Gastroesophageal sphincter (tissue), 4 donors: ENCODE measurements at regions not wholly inside any gene's neighbourhood (a gene's known extent, or its start where the extent isn't known, plus 50 kb on each side); places are given as distances from the start of the nearest gene placed in this dataset.

Experiments used
- ATAC-seq: fragments of 150-250 bp; one replicate; pipeline ENCODE4 v1.9.1; 2016; ENCODE audit warnings: mild to moderate bottlenecking, moderate library complexity
- H3K27ac ChIP-seq, 4 donors: fragments of 200-600 bp; sonication (generic) in 3 of 4; 1 replicate in 3 of 4; 2 replicates in 1 of 4; pipeline ENCODE4 v1.5.1; 2016 to 2019
- H3K27me3 ChIP-seq: fragments of 200-600 bp; sonication (generic); one replicate; pipeline ENCODE4 v1.5.1; 2019
- H3K36me3 ChIP-seq, 2 donors: fragments of 200-600 bp; sonication (generic); one replicate each; pipeline ENCODE4 v1.5.1; 2019; ENCODE audit warnings: control low read depth in 1 of 2
- H3K4me1 ChIP-seq, 3 donors: fragments of 200-600 bp; sonication (generic); 1 replicate in 2 of 3; 2 replicates in 1 of 3; pipeline ENCODE4 v1.5.1; 2016 to 2019; ENCODE audit warnings: control low read depth in 2 of 3
- H3K4me3 ChIP-seq, 2 donors: fragments of 200-600 bp; sonication (generic); one replicate each; pipeline ENCODE4 v1.5.1; 2019; ENCODE audit warnings: mild to moderate bottlenecking in 1 of 2, moderate library complexity in 1 of 2
- H3K9me3 ChIP-seq, 3 donors: fragments of 200-600 bp; sonication (generic); one replicate each; pipeline ENCODE4 v1.5.1; 2017 to 2019; ENCODE audit warnings: control low read depth in 2 of 3
- CTCF ChIP-seq, 4 experiments: fragments of 200-600 bp in 2 of 4; fragments of 450-650 bp in 2 of 4; sonication (generic) in 1 of 4; IDR thresholded peaks; one replicate each; pipeline ENCODE4 v1.5.1; 2017 to 2019; ENCODE audit warnings: antibody characterized with exemption in 4 of 4, mild to moderate bottlenecking in 2 of 4, moderate library complexity in 2 of 4
- EP300 ChIP-seq: sonication (generic); formaldehyde crosslinking; IDR thresholded peaks from one replicate; pipeline ENCODE4 v1.6.1; 2017; ENCODE audit warnings: antibody characterized with exemption, mild to moderate bottlenecking
- POLR2A ChIP-seq, 2 donors: fragments of 450-650 bp; IDR thresholded peaks; one replicate each; pipeline ENCODE4 v1.6.1; 2017; ENCODE audit warnings: antibody characterized with exemption in 2 of 2, mild to moderate bottlenecking in 2 of 2, moderate library complexity in 1 of 2
- POLR2AphosphoS5 ChIP-seq: sonication (generic); formaldehyde crosslinking; IDR thresholded peaks from one replicate; pipeline ENCODE4 v1.6.1; 2017; ENCODE audit warnings: antibody characterized with exemption
- WGBS, 2 donors: methylation state at CpG; one replicate each; pipeline ENCODE4 v1.1.5; 2018; ENCODE audit warnings: low coverage in 1 of 2; 5-methylcytosine and 5-hydroxymethylcytosine counted together

- Histone ChIP-seq H3K4me1 (no peaks in the 10 kb centered on the region), H3K9me3 (no peaks in the 10 kb centered on the region), H3K36me3 (no peaks in the 10 kb centered on the region), H3K4me3 (no peak overlapping the region), H3K27ac (no peak overlapping the region), H3K27me3 (no peaks in the 10 kb centered on the region)
- 53 to 69% methylated on average over 3 of the region's 3 CpGs for WGBS, 2 donors
- ATAC-seq, result no peak
- no peak for TF ChIP-seq EP300
- TF ChIP-seq POLR2A (IDR thresholded peaks at IDR 0.05), result no peak
- no peak for TF ChIP-seq CTCF (IDR thresholded peaks at IDR 0.05)
- TF ChIP-seq POLR2AphosphoS5, result no peak
Measured at GRCh38 chr4:180768610-180769009, 1474.6 kb upstream of the TENM3 start.

- TF ChIP-seq POLR2A (IDR thresholded peaks at IDR 0.05) (no peak), CTCF (IDR thresholded peaks at IDR 0.05) (no peak), EP300 (no peak), POLR2AphosphoS5 (no peak)
- WGBS, 2 donors, result 62 to 68% methylated on average over 3 of the region's 3 CpGs
- ATAC-seq, result no peak
- no peaks in the 10 kb centered on the region for H3K27me3 ChIP-seq
- no peaks in the 10 kb centered on the region for H3K36me3 ChIP-seq
- H3K9me3 ChIP-seq, result peaks cover 0 to 6% (median 0%) of the 10 kb centered on the region in 3 donors
- H3K4me1 ChIP-seq, result no peaks in the 10 kb centered on the region
- H3K27ac ChIP-seq, result no peak overlapping the region
- no peak overlapping the region for H3K4me3 ChIP-seq
Measured at GRCh38 chr4:180769791-180770190, 1473.4 kb upstream of the TENM3 start.

GRCh38 chr4:180770265-180770664 lies 1472.9 kb upstream of the TENM3 start:
- ATAC-seq, result no peak
- Histone ChIP-seq H3K27ac (no peak overlapping the region), H3K36me3 (no peaks in the 10 kb centered on the region), H3K4me3 (no peak overlapping the region), H3K27me3 (no peaks in the 10 kb centered on the region), H3K9me3 (peaks cover 0 to 7% (median 0%) of the 10 kb centered on the region in 3 donors), H3K4me1 (no peaks in the 10 kb centered on the region)
- TF ChIP-seq POLR2A (IDR thresholded peaks at IDR 0.05), result no peak
- TF ChIP-seq EP300, result no peak
- TF ChIP-seq CTCF (IDR thresholded peaks at IDR 0.05), result no peak
- TF ChIP-seq POLR2AphosphoS5, result no peak
- 33 to 63% methylated on average over 1 to 2 of the region's 2 CpGs for WGBS, 2 donors

DNA sequence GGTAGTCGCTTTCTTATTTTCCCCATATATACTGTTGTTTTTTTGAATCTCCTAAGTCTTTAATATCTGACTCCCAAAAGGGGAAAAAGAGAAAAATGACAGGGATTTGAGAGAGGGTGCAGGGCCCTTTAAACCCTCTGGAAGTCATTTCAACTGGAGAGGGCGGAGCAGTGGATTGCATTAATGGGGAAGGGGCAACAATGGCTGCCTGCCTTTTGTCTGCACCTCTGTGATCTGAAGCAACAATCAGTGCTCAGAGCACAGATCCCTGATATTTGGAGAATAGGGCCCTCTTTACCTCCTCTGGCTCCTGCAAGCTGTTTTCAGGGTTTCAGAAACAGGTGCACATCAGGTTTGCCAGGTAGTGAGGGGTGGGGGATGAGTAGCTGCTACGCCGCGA lies 1458.3 kb upstream of the TENM3 start:
- ATAC-seq, result no peak

More for the DNA sequence above, 1458.3 kb upstream of the TENM3 start:
- TF ChIP-seq CTCF (IDR thresholded peaks at IDR 0.05) (no peak), EP300 (no peak), POLR2AphosphoS5 (no peak), POLR2A (IDR thresholded peaks at IDR 0.05) (no peak)
- H3K27ac ChIP-seq, result no peak overlapping the region
- 91% methylated on average over 5 of the region's 5 CpGs; no CpG with 5 or more reads in 1 of the 2 donors for WGBS, 2 donors
- no peak overlapping the region for H3K4me3 ChIP-seq
- H3K27me3 ChIP-seq, result no peaks in the 10 kb centered on the region
- H3K4me1 ChIP-seq, result no peaks in the 10 kb centered on the region
- H3K36me3 ChIP-seq, result no peaks in the 10 kb centered on the region
- H3K9me3 ChIP-seq, result no peaks in the 10 kb centered on the region
